MCF 10A (cell line): ENCODE measurements at regions not wholly inside any gene's neighbourhood (a gene's known extent, or its start where the extent isn't known, plus 50 kb on each side); places are given as distances from the start of the nearest gene placed in this dataset.
"Not testable (repeated sequence)": the region's sequence is repeated elsewhere in the genome, so short reads cannot be mapped to it uniquely, and the experiment has no call there.

Experiments
- BruUV-seq: library from RNA; stranded (reverse); fragments of 400-500 nt; replicated peaks from 2 replicates; lab custom pipeline; 2021; lab: Mats Ljungman, UMichigan
- CTCF ChIA-PET: fragments of 300-600 bp; sonication (Branson Sonifier 250); formaldehyde crosslinking; extraction: SDS; loops from one replicate; lab custom pipeline; 2021; ENCODE audit warnings: antibody characterized with exemption, inconsistent platforms; lab: Yijun Ruan, JAX
- POLR2A ChIA-PET: fragments of 300-600, 350-650 bp; sonication (Branson Sonifier 250); formaldehyde crosslinking; extraction: SDS; loops from one replicate; lab custom pipeline; 2020; ENCODE audit warnings: antibody characterized with exemption, inconsistent platforms; lab: Yijun Ruan, JAX
- DNase-seq: peaks from one replicate; pipeline ENCODE4 v3.0.0-alpha.2; 2018; ENCODE audit not compliant: unreplicated experiment
- H3K27ac Mint-ChIP-seq: one replicate; pipeline ENCODE4 v1.8.0; 2022; ENCODE audit warnings: mild to moderate bottlenecking, low read depth, mixed read lengths; ENCODE audit not compliant: unreplicated experiment
- H3K27me3 Mint-ChIP-seq: one replicate; pipeline ENCODE4 v1.8.0; 2022; ENCODE audit warnings: mixed read lengths; ENCODE audit not compliant: insufficient read depth, unreplicated experiment
- H3K36me3 Mint-ChIP-seq: one replicate; pipeline ENCODE4 v1.8.0; 2022; ENCODE audit warnings: mild to moderate bottlenecking, moderate library complexity, mixed read lengths; ENCODE audit not compliant: insufficient read depth, unreplicated experiment
- H3K4me1 Mint-ChIP-seq: one replicate; pipeline ENCODE4 v1.8.0; 2022; ENCODE audit warnings: mixed read lengths; ENCODE audit not compliant: insufficient read depth, unreplicated experiment
- H3K4me3 Mint-ChIP-seq: one replicate; pipeline ENCODE4 v1.8.0; 2022; ENCODE audit warnings: mild to moderate bottlenecking, moderate library complexity, mixed read lengths; ENCODE audit not compliant: unreplicated experiment
- H3K9me3 Mint-ChIP-seq: one replicate; pipeline ENCODE4 v1.8.0; 2022; ENCODE audit warnings: mixed read lengths; ENCODE audit not compliant: unreplicated experiment
- intact Hi-C: fragments of 100-400 bp; cut with micrococcal nuclease; formaldehyde crosslinking; loops from 2 replicates; pipeline ENCODE4 v1.14.1; 2022
- TF ChIP-seq, protein P1 (sequence below): fragments of 200-600 bp; IDR thresholded peaks from one replicate; pipeline ENCODE4 v1.8.0; 2022; ENCODE audit warnings: antibody characterized with exemption, mild to moderate bottlenecking; ENCODE audit not compliant: unreplicated experiment

- BruUV-seq: no TSS peak
- H3K27ac Mint-ChIP-seq: no peak overlapping the region
- H3K4me3 Mint-ChIP-seq: no peak overlapping the region
- ChIA-PET CTCF (no interaction called here), POLR2A (interaction anchor here (0.6 kb wide), 1 partner anchor 980 kb away, joined by 3 read pairs; no protein-coding TSS in a partner anchor)
- peaks cover 9% of the 10 kb centered on the region for H3K9me3 Mint-ChIP-seq
- peaks cover 37% of the 10 kb centered on the region for H3K4me1 Mint-ChIP-seq
- intact Hi-C loops: no loop called here
- TF ChIP-seq, protein P1, sequence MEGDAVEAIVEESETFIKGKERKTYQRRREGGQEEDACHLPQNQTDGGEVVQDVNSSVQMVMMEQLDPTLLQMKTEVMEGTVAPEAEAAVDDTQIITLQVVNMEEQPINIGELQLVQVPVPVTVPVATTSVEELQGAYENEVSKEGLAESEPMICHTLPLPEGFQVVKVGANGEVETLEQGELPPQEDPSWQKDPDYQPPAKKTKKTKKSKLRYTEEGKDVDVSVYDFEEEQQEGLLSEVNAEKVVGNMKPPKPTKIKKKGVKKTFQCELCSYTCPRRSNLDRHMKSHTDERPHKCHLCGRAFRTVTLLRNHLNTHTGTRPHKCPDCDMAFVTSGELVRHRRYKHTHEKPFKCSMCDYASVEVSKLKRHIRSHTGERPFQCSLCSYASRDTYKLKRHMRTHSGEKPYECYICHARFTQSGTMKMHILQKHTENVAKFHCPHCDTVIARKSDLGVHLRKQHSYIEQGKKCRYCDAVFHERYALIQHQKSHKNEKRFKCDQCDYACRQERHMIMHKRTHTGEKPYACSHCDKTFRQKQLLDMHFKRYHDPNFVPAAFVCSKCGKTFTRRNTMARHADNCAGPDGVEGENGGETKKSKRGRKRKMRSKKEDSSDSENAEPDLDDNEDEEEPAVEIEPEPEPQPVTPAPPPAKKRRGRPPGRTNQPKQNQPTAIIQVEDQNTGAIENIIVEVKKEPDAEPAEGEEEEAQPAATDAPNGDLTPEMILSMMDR: no peak
- no peak for DNase-seq
- peaks cover 4% of the 10 kb centered on the region for H3K36me3 Mint-ChIP-seq
- H3K27me3 Mint-ChIP-seq: no peaks in the 10 kb centered on the region
Measured at GRCh38 chr1:8228253-8228652, 89.7 kb upstream of the SLC45A1 start.

DNA sequence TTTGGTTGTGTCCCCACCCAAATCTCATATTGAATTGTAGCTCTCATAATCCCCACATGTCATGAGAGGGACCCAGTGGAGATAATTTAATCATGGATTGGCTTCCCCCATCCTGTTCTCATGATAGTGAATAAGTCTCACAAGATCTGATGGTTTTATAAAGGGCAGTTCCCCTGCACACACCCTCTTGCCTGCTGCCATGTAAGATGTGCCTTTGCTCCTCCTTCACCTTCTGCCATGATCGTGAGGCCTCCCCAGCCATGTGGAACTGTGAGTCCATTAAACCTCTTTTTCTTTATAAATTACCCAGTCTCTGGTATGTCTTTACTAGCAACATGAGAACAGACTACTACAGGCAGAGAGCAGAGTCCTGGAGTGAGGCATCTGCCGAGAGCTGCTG lies 90.2 kb upstream of the SLC45A1 start:
- H3K27ac Mint-ChIP-seq, H3K4me3 Mint-ChIP-seq, CTCF ChIA-PET, H3K36me3 Mint-ChIP-seq, DNase-seq, intact Hi-C loops, H3K9me3 Mint-ChIP-seq, BruUV-seq, POLR2A ChIA-PET, H3K27me3 Mint-ChIP-seq: not testable (repeated sequence)
- peaks cover 37% of the 10 kb centered on the region for H3K4me1 Mint-ChIP-seq

GRCh38 chr1:8226747-8227146 lies 91.2 kb upstream of the SLC45A1 start:
- Mint-ChIP-seq H3K9me3 (peaks cover 9% of the 10 kb centered on the region), H3K4me3 (no peak overlapping the region), H3K27ac (peak overlapping the region; percentile 77), H3K36me3 (peaks cover 4% of the 10 kb centered on the region), H3K4me1 (peaks cover 30% of the 10 kb centered on the region), H3K27me3 (no peaks in the 10 kb centered on the region)
- TF ChIP-seq, protein P1: no peak
- no peak for DNase-seq
- ChIA-PET CTCF (no interaction called here), POLR2A (interaction anchor here (0.6 to 1.3 kb wide), 3 partner anchors 9 to 75 kb away, joined by 3 to 4 read pairs (median 3); no protein-coding TSS in a partner anchor)
- intact Hi-C loops: no loop called here
- BruUV-seq: no TSS peak

DNA sequence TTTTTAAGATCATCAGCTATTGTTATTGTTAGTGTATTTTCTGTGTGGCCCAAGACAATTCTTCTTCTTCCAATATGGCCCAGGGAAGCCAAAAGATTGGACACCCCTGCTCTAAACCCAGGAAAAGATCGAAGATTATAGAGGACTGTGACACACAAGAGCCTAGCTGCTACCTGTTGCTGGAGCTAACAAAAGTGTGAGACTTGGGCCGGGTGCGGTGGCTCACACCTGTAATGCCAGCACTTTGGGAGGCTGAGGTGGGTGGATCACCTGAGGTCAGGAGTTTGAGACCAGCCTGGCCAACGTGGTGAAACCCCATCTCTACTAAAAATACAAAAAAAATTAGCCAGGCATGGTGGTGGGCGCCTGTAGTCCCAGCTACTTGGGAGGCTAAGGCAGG lies 91.9 kb upstream of the SLC45A1 start:
- H3K9me3 Mint-ChIP-seq, DNase-seq, H3K36me3 Mint-ChIP-seq, H3K27ac Mint-ChIP-seq, H3K4me3 Mint-ChIP-seq, H3K27me3 Mint-ChIP-seq, BruUV-seq, intact Hi-C loops: not testable (repeated sequence)
- ChIA-PET CTCF (interaction anchor here (1.1 kb wide), 1 partner anchor 244 kb away, joined by 5 read pairs; no protein-coding TSS in a partner anchor), POLR2A (interaction anchor here (0.7 to 1.3 kb wide), 2 partner anchors 9 to 76 kb away, joined by 3 to 4 read pairs; no protein-coding TSS in a partner anchor)
- peaks cover 30% of the 10 kb centered on the region for H3K4me1 Mint-ChIP-seq

- CTCF ChIA-PET: no interaction called here
- Mint-ChIP-seq H3K36me3 (peaks cover 4% of the 10 kb centered on the region), H3K4me3 (no peak overlapping the region), H3K9me3 (peaks cover 9% of the 10 kb centered on the region), H3K4me1 (peaks cover 30% of the 10 kb centered on the region), H3K27ac (no peak overlapping the region), H3K27me3 (no peaks in the 10 kb centered on the region)
- intact Hi-C loops: no loop called here
- TF ChIP-seq, protein P1: no peak
- no TSS peak for BruUV-seq
- DNase-seq: no peak
- POLR2A ChIA-PET: interaction anchor here (2.0 to 2.7 kb wide), 2 partner anchors 12 to 19 kb away, joined by 7 read pairs; no protein-coding TSS in a partner anchor
Measured at GRCh38 chr1:8223526-8223925, 94.4 kb upstream of the SLC45A1 start.
